ENCODE measurements at regions not wholly inside any gene's neighbourhood (a gene's known extent, or its start where the extent isn't known, plus 50 kb on each side); places are given as distances from the start of the nearest gene placed in this dataset.

- TF ChIP-seq RBBP5 (conservative IDR thresholded peaks at IDR 0.05): no peak
- TF ChIP-seq RAD21 (IDR thresholded peaks at IDR 0.05; ENCODE audit: insufficient read depth, low read depth, low read length): no peak
- no peak for TF ChIP-seq JUNB (IDR thresholded peaks at IDR 0.05)
- TF ChIP-seq NR2C2 (IDR thresholded peaks at IDR 0.05; ENCODE audit: borderline replicate concordance, control insufficient read depth, insufficient read length, low read depth): no peak
- no peak for TF ChIP-seq POLR2AphosphoS5 (IDR thresholded peaks at IDR 0.05; ENCODE audit: low read length)
- TF ChIP-seq, protein P1, sequence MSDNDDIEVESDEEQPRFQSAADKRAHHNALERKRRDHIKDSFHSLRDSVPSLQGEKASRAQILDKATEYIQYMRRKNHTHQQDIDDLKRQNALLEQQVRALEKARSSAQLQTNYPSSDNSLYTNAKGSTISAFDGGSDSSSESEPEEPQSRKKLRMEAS (IDR thresholded peaks at IDR 0.05; ENCODE audit: low read depth, low read length): no peak
- no peak for TF ChIP-seq USF2 (IDR thresholded peaks at IDR 0.05; ENCODE audit: borderline replicate concordance, low read depth, low read length)
- TF ChIP-seq POLR2A (IDR thresholded peaks at IDR 0.05; ENCODE audit: low read depth, low read length): no peak
- TF ChIP-seq MXI1 (IDR thresholded peaks at IDR 0.05; ENCODE audit: low read depth, low read length): no peak
- no peak for TF ChIP-seq EZH2 (IDR thresholded peaks at IDR 0.05; ENCODE audit: borderline replicate concordance, control insufficient read depth, low read depth, low read length)
- TF ChIP-seq CTCF (IDR thresholded peaks at IDR 0.05 in 2 of 3, conservative IDR thresholded peaks at IDR 0.05 in 1 of 3; ENCODE audit: control insufficient read depth in 2 of 3, extremely low read depth in 1 of 3, insufficient read depth in 1 of 3, low read depth in 3 of 3, low read length in 3 of 3): no peak
- no peak for TF ChIP-seq LARP7 (IDR thresholded peaks at IDR 0.05)
- TF ChIP-seq ZSCAN29 (IDR thresholded peaks at IDR 0.05): no peak
- no peak for TF ChIP-seq SP1 (IDR thresholded peaks at IDR 0.05; ENCODE audit: low read depth, low read length)
Observed at GRCh38 chr11:82012276-82012675, 721.4 kb downstream of the FAM181B start.
